Caco-2 (cell line): ENCODE measurements at regions not wholly inside any gene's neighbourhood (a gene's known extent, or its start where the extent isn't known, plus 50 kb on each side); places are given as distances from the start of the nearest gene placed in this dataset.
"Not testable (repeated sequence)": the region's sequence is repeated elsewhere in the genome, so short reads cannot be mapped to it uniquely, and the experiment has no call there.

ENCODE experiments used
- BruUV-seq: library from RNA; stranded (reverse); fragments of 400-500 nt; replicated peaks from 2 replicates; lab custom pipeline; 2021; lab: Mats Ljungman, UMichigan
- CTCF ChIA-PET: fragments of 300-600 bp; sonication (Branson Sonifier 250); formaldehyde crosslinking; loops from one replicate; lab custom pipeline; 2022; ENCODE audit warnings: antibody characterized with exemption; lab: Charles Lee
- POLR2A ChIA-PET: fragments of 300-600 bp; sonication (Branson Sonifier 250); formaldehyde crosslinking; loops from one replicate; lab custom pipeline; 2022; ENCODE audit warnings: antibody characterized with exemption; lab: Charles Lee
- DNase-seq, 2 experiments: peaks; one replicate each; pipeline versions ENCODE4 v3.0.0 to v3.0.0-alpha.2; 2020 to 2022
- H3K27me3 ChIP-seq: replicated peaks from 2 replicates; pipeline ENCODE4 v1.6.0; 2011; ENCODE audit warnings: low read length; ENCODE audit not compliant: control insufficient read depth, insufficient read depth
- H3K36me3 ChIP-seq: 2 replicates; pipeline ENCODE4 v1.5.1; 2011; ENCODE audit warnings: low read length; ENCODE audit not compliant: control insufficient read depth, insufficient read depth
- H3K4me1 ChIP-seq: fragments of 250-450 bp; sonication (Bioruptor Pico); 2 replicates; pipeline ENCODE4 v1.5.1; 2020; ENCODE audit warnings: mild to moderate bottlenecking
- H3K4me3 ChIP-seq: 2 replicates; pipeline ENCODE4 v1.5.1; 2011; ENCODE audit warnings: low read depth, mild to moderate bottlenecking, control low read depth, low read length
- H3K9me3 ChIP-seq: fragments of 250-450 bp; sonication (Bioruptor Pico); 2 replicates; pipeline ENCODE4 v1.5.1; 2020; ENCODE audit warnings: mild to moderate bottlenecking, moderate library complexity
- H3K27ac Mint-ChIP-seq: one replicate; pipeline ENCODE4 v1.8.0; 2022; ENCODE audit warnings: mixed read lengths; ENCODE audit not compliant: unreplicated experiment
- H3K27me3 Mint-ChIP-seq: one replicate; pipeline ENCODE4 v1.8.0; 2022; ENCODE audit warnings: mixed read lengths; ENCODE audit not compliant: insufficient read depth, unreplicated experiment
- H3K36me3 Mint-ChIP-seq: one replicate; pipeline ENCODE4 v1.8.0; 2022; ENCODE audit warnings: mild to moderate bottlenecking, mixed read lengths; ENCODE audit not compliant: insufficient read depth, unreplicated experiment
- H3K4me1 Mint-ChIP-seq: one replicate; pipeline ENCODE4 v1.8.0; 2022; ENCODE audit warnings: low read depth, mixed read lengths; ENCODE audit not compliant: unreplicated experiment
- H3K4me3 Mint-ChIP-seq: one replicate; pipeline ENCODE4 v1.8.0; 2022; ENCODE audit warnings: mild to moderate bottlenecking, moderate library complexity, mixed read lengths; ENCODE audit not compliant: unreplicated experiment
- H3K9me3 Mint-ChIP-seq: one replicate; pipeline ENCODE4 v1.8.0; 2022; ENCODE audit warnings: mixed read lengths; ENCODE audit not compliant: unreplicated experiment
- CTCF ChIP-seq, 2 experiments: fragments of 200-600 bp in 1 of 2; IDR thresholded peaks; 1 replicate in 1 of 2; 2 replicates in 1 of 2; pipeline versions ENCODE4 v1.5.1 to v1.8.0; 2011 to 2022; ENCODE audit warnings: antibody characterized with exemption in 1 of 2, control low read depth in 1 of 2, inconsistent platforms in 1 of 2, low read depth in 1 of 2, low read length in 1 of 2, mild to moderate bottlenecking in 1 of 2, moderate library complexity in 1 of 2; ENCODE audit not compliant: insufficient read depth in 1 of 2, severe bottlenecking in 1 of 2, unreplicated experiment in 1 of 2
- intact Hi-C: fragments of 100-400 bp; cut with micrococcal nuclease; formaldehyde crosslinking; loops from one replicate; pipeline ENCODE4 v1.10.0; 2022; ENCODE audit not compliant: unreplicated experiment

DNA sequence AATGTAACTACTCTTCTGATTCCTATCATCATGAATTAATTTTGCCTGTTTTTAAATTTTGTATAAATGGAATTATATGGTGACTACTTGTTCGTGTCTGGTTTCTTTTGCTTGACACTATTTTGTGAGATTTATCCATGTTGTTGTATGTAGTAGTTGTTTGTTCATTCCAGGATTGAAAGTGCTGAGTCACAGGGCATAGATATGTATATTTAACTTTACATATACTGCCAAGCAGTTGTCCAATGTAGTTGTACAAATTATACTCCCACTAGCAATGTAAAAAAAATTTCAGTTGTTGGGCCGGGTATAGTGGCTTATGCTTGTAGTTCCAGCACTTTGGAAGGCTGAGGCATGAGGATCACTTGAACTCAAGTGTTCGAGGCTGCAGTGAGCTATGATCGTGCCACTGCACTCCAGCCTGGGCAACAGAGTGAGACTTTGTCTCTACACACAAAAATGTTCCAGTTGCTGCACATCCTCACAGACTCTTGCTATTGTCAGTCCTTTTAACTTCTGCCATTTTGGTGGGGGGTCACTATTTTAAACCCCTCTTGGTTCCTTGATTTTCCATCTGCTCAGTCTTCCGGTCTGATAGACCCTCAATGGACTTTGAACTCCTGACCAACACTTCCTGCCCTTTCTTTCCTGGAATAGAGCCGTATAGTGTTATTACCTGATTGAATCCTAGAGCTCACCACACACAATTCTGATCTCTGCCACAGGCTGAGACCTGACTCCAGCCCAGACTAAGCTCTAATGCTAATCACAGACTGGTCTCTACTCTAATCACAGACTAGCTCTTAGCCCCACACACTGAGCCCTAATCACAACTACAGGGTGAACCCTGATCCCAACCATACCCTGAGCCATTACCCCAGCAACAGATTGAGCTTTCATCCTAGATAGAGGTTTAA is 69.3 kb upstream of the MELK start:
- H3K4me1 ChIP-seq, result peaks cover 8% of the 10 kb centered on the region; the same call in 1 of the 2 replicates
- POLR2A ChIA-PET, result no interaction called here
- intact Hi-C loops, result no loop called here
- Mint-ChIP-seq H3K4me1 (peaks cover 10% of the 10 kb centered on the region), H3K36me3 (no peaks in the 10 kb centered on the region), H3K27ac (no peak overlapping the region), H3K9me3 (no peaks in the 10 kb centered on the region), H3K27me3 (no peaks in the 10 kb centered on the region), H3K4me3 (no peak overlapping the region)
- no peaks in the 10 kb centered on the region for H3K27me3 ChIP-seq
- H3K36me3 ChIP-seq, result no peaks in the 10 kb centered on the region
- no peak overlapping the region for H3K4me3 ChIP-seq
- no peaks in the 10 kb centered on the region for H3K9me3 ChIP-seq
- CTCF ChIA-PET, result no interaction called here
- TF ChIP-seq CTCF (IDR thresholded peaks at IDR 0.05; ENCODE audit: insufficient read depth in 1 of 2, low read depth in 1 of 2, low read length in 1 of 2, severe bottlenecking in 1 of 2, unreplicated experiment in 1 of 2), result no peak
- BruUV-seq, result no TSS peak
- DNase-seq, result no peak

DNA sequence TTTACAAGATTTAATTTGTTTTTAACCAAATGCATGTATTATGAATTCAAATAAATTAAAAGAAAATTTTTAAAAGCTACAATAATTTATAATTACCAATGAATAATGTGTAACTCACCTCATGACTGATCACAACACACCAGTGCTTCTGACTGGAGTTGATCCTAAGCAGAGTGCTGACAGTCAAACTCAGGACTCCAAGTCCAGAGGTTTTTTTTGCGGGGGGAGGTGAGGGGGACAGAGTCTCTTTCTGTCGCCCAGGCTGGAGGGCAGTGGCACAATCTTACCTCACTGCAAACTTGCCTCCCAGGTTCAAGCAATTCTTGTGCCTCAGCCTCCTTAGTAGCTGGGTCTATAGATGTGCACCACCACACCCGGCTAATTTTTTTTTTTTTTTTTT is 71.0 kb upstream of the MELK start:
- DNase-seq, result no peak
- no peaks in the 10 kb centered on the region for H3K36me3 ChIP-seq
- no peak for TF ChIP-seq CTCF (IDR thresholded peaks at IDR 0.05; ENCODE audit: insufficient read depth in 1 of 2, low read depth in 1 of 2, low read length in 1 of 2, severe bottlenecking in 1 of 2, unreplicated experiment in 1 of 2)
- H3K4me3 ChIP-seq, result no peak overlapping the region
- Mint-ChIP-seq H3K4me1 (peaks cover 8% of the 10 kb centered on the region), H3K4me3 (no peak overlapping the region), H3K27ac (no peak overlapping the region), H3K27me3 (no peaks in the 10 kb centered on the region), H3K9me3 (no peaks in the 10 kb centered on the region), H3K36me3 (no peaks in the 10 kb centered on the region)
- intact Hi-C loops, result no loop called here
- H3K9me3 ChIP-seq, result no peaks in the 10 kb centered on the region
- ChIA-PET CTCF (no interaction called here), POLR2A (no interaction called here)
- no peaks in the 10 kb centered on the region for H3K27me3 ChIP-seq
- H3K4me1 ChIP-seq, result peaks cover 8% of the 10 kb centered on the region; the same call in 1 of the 2 replicates
- no TSS peak for BruUV-seq

- H3K36me3 Mint-ChIP-seq, H3K27ac Mint-ChIP-seq, H3K4me1 Mint-ChIP-seq, H3K27me3 ChIP-seq, H3K4me3 ChIP-seq, H3K9me3 ChIP-seq, H3K27me3 Mint-ChIP-seq, BruUV-seq, H3K36me3 ChIP-seq, CTCF ChIA-PET, H3K4me3 Mint-ChIP-seq, intact Hi-C loops, H3K4me1 ChIP-seq, H3K9me3 Mint-ChIP-seq: not testable (repeated sequence)
- peak; percentile 6 to 41 for DNase-seq
- POLR2A ChIA-PET, result interaction anchor here (0.5 kb wide), 1 partner anchor 19 kb away, joined by 3 read pairs; no protein-coding TSS in a partner anchor
Measured at GRCh38 chr9:36500931-36501330, 71.8 kb upstream of the MELK start.
